ENCODE measurements at regions not wholly inside any gene's neighbourhood (a gene's known extent, or its start where the extent isn't known, plus 50 kb on each side); places are given as distances from the start of the nearest gene placed in this dataset.

DNA sequence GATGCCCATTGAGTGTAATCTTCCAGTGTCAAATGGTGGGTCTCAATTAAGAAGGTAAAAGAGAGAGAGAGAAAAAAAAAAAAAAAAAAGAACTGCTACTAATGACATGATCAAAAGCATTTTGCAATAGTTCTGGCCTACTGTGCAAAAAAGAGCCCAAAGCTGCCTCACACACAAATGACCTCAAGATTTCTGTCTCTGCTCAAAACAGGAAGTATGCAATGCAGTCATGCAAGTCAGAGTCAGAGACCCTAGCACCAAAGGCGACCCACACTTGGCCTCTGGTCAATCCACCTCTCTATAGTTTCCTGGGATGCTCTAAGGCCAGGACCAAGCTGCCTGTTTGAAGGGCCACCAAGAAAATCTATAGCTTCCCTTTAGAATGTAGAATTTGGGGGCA lies 323.5 kb downstream of the VPS13C start:
- DNase-seq = no peak

DNA sequence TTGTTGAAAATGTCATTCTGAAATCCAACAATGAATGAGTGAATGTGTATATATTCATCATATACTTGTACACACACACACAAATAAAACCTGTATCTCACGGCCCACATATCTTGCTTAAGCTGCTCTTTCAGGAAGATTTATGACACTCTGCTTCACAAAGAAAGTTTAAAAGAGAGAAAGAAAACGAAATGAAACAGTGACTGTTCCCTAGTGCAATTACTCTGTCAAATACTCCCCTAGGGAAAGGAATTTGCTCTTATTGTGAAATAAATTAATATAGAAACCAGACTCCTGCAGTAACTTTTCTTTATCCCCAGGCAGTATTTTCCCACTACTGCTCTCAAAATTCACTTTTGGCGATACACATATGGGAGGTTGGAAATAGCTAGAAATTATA lies 329.1 kb downstream of the VPS13C start:
- no peak for DNase-seq

DNA sequence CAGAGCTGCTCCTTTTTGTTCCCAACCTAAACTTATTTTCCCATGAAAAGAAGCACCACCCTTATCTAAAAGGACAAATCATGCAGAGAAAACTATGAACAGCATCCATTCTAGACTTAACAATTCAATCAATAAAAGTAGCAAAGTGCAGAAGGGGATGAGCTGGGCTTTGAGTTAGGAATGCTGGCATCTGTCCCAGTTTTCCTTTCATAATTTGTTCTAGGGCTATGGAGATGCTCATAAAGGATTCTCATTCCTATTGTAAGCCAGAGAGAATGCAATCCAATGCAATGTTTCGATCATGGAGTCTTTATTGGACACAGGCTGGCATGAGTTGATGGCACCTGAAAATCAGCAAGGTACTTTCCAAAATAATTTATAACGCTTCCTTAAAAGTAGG lies 330.6 kb downstream of the VPS13C start:
- DNase-seq = no peak

DNA sequence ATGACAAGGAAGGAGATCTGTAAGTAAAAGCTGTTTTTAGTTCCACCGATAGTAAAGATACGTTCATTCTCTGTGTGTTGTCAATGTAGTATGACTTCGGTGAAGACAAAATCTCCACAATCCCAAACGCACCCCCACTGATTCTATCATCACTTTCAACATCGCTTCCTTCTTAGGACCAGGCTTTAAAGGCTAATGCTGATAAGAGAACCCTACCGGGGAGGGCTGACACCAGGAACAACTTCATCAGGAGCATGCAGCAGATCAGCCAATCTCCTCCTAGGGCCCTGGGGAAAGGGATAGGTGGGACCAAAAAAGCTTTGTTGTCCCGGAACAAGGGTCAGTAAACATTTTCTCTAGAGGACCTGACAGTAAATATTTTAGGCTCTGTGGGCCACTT lies 334.1 kb downstream of the VPS13C start:
- no peak for DNase-seq

DNA sequence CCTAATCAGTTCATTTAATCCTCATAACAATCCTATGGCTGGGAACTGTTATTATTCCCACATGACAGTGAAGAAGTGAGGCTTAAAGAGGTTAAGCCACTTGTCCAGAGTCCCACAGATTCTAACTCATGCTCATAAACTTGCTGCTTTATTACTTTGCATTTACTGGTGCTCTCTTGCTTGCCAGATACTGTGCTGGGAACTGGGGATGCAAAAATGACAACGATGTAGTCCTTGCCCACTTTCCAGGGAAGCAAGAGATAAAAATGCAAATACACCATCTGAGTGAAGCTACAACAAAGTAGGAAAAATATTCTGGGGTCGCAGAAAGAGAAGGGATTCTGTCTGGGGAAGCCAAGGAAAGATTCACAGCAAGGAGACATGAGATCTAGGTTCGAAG lies 335.0 kb downstream of the VPS13C start:
- no peak for DNase-seq

DNA sequence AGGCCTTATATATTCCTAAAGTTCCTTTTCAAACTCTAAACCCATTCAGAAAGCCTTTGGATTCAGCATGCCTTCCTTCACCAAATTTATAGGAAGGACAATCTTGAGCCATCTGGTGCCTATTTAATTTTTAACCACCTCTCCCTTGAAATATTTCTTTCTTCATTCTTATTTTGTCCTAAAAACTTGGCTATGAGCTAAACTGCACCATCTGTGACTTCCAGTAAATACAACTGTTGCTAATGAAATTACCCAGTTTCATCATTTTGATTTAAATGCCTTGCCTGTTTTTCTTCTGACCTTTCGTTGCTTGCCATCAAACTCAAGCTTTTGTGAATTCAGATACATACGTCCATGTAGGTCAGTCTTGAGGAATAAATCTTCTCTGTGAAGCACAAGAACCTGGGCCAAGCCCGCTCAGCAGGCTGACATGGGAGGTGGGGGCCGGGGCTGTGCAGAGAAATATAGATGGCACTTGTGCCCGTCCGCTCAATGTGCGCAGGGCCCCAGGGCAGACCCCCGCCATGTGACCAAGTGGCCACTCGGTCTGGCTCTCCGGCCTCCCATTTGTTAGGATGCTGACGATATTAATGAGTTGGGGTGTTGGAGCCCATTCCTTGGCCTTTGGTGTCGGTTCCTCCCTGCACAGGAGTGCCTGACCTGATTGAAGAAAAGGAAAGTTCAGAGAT lies 335.9 kb downstream of the VPS13C start:
- DNase-seq = no peak

DNA sequence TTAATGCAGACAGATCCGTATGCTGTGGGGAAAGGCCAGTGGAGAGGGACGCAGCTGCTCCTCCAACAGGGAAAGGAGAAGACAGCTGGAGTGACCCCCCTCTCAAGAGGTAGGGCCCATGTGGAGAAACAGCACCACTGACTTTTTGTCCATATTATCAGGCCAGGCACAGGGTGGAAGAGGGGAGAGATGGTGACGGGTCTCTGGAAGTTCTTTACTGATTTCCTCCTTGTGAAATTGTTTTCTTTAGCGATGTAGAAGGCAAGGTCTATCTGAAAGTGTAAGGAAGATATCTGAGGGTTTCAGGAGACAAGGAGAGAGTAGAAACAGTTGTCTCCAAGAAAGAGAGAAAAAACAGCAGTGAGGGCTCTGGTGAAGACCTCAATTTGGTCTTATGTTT lies 338.8 kb downstream of the VPS13C start:
- DNase-seq = no peak

DNA sequence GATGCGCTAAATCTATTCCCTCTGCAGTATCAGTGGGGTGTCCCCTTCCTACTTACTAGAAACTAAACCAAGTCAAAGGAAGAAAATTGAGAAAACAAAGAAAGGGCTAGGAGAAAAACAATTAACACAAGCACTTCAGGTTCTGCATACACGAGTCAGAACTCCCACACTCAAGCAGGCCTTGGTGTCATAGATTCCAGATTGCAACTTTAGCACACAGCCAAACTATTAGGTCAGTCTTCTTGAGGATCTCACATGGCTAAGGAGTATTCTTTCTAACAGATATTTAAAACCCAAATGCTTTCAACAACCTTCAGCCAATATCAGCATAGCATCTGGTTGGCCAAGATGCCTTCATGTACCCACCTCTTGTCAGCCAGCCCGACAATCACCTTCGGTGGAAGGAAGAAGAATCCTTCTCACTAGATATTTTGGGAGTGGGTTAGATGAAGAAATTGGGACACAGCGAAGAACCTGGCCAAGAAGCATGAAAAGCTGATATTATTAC lies 340.0 kb downstream of the VPS13C start:
- DNase-seq = no peak

DNA sequence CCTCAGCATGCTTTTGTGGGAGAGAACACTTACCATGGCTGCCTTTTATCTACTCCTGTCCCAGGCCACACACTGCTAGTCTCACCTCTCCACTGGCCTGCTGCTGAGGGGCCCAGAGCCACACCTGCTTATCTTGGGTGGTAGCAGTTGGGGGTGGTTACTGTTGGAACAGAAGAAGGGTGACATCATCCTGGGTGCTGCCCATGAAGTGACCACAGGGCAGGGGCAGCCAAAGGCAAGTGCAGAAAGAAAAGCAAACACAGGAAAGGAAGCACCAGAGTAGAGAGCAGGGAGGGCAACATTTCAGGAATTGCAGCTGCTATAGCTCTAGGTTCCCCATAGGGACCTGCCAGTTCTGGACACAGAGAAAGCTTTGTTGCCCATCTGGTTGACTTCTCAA lies 345.2 kb downstream of the VPS13C start:
- no peak for DNase-seq

DNA sequence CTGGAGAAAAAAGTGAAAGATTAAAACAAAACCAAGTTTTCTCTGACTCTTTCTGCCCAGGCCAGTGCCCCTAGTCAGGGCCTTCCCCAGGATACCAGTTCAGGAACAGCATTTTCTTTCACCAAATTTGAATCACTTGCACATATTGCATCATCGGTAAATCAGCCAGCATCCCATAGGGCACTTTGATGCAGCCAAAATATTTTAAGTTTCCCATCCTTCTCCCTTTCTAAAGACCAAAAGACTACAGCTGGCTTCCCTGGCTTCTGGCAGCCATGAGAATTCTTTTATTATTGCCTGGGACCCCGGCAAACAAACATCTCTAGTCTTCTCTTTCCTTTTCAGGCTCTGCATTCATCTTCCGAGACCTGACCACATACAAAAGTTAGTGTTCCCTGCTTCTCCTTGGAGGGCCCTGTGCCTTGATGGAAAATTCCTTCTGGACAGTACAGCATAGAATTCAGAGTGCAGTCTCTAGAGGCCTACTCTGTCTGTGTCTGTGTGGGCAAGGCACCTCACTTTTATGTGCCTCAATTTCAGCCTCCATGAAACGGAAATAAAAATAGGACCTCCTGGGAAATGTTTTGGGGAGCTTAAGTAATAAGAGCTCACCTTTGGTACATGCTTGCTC lies 348.0 kb downstream of the VPS13C start:
- DNase-seq = no peak

DNA sequence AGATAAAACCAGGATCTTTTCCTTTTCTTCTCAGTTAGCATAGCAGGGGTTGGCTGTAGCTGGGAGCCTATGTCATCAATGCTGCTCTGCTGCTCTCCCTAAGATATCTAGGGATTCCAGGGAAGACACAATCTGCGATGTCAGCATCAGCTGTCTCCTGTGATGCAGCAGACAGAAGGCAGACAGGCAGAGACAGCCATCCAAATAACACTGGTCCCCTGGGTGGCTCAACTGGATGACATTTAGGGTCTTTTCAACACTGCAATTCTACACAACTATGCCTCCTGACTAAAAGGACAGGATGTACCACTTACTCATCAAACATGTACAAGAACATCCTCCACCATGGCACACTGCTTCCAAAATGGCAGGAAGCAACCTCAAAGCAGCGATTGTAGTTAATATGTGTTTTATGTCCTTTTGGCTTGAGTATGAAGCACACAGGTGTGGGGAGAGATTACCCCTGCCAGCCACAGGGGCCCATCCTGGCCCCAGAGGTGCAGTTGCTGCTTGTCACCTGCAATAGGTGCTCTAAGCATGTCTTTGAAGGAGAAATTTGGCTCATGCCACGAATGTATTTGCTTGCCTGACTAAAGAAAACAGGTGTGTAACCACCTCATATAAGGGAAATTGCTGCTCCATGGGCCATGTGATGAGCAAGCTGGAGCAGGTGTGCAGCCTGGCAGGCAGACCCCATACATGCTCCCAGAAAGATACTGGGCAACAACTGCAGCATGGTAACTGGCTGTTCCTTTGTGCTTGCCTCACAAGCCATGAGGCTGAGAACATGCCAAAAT lies 357.8 kb downstream of the VPS13C start:
- no peak for DNase-seq

DNA sequence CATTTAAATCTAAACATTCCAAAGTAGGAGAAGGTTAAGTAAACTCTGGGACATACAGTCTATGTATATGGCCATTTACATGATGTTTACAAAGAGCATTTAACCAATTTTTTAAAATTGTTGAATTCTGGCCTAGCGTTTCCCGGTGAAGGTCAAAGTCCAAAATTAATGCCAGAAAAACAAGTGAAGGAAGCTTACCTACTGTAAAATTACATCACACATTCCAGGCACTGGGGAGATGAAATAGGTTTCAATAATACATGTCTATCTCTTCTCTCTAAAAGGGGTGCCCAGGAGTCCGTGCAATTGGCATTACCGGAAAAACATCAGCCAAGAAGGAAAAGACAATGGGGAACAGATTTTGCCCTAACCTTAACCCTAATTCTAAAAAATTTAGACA lies 358.8 kb downstream of the VPS13C start:
- DNase-seq = no peak

DNA sequence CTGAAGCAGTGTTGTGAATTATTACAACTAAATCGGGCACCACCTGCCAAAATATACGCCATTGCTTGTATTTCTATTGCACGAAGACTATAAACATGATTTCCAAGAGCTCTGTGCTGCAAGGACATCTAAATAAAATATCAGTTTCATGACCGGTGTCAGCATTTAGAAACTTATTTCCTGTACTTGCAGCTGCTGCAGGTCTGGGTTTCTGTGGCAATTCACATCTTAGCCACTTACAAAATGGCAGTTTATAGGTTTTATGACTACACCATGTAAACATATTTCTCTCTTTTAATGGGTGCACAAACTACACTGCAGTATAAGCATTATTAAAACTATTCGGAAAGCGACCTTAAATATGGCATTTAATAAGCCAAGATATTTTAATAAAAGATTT lies 359.4 kb downstream of the VPS13C start:
- DNase-seq = no peak

DNA sequence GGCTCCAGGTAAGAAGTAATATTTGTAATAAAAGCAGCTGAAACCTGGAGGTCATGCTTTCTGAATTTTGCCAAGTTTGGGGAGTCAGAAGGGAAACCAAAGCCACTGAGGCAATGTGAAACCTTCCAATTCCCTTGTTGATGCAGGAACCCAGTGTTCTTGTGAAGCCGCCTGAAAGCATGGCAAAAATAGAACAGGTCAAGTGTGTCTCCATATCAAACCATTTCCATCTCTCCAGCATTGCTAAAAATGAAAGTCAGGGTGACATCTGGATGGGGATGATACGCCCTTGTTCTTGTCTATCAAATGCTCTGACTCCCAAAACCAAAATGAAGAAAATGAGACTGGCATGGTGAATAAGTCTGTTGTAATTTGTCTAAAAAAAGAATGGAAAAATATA lies 362.5 kb downstream of the VPS13C start:
- no peak for DNase-seq

DNA sequence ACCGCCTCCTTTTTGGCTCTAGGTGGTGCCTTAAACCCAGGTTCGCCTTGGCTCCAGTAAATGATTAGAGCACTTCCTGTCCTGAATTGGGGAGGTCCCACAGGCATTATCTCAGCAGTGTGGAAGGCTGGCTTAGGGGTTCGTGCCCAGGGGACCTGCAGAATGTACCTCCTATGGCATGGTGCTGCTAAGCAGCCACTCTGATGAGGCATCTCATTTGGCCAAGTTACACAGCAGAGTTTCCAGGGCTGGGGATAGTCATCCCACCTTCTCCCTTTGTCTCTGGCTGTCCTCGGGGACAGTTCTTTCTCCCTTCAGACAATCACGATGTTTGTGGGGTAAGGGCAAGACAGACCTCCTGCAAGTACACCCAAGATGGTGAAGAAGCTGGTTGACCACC lies 371.2 kb downstream of the VPS13C start:
- no peak for DNase-seq

DNA sequence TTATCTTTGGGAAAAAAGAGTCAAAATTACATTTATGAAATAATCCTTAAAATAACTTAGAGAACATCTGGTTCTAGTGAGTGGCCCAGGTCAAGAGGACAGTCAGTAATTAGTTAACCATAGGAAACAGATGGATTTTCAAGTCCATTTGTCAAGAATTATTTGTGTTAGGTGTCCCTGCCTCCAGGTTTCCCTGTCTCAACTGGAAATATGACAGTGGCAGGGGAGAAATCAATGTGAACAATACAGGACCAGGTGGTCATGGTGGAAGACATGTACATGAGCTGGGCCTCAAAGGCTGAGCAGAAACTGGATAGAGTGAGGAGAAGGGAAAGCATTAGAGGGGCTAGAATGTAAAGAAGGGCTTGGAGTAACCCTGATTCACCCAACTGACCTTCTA lies 372.6 kb downstream of the VPS13C start:
- DNase-seq = no peak

DNA sequence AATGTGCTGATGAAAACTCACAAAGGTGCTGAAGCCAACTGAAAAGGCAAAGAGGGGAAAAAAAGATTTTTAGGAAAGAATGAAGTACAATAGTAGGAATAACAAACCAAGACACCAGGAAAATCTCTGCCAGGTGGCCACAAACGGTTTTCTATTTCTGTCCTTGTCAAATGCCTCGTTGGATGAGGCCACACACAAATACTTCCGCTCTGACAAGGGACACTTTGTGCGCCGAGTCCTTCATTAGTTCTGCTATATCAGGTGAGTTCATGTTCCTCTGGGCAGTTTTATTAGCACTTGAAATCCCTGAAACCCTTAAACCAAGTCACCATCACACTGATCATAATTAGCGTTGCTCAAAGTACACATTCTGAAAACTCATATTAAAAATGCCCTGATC lies 373.1 kb downstream of the VPS13C start:
- DNase-seq = no peak

DNA sequence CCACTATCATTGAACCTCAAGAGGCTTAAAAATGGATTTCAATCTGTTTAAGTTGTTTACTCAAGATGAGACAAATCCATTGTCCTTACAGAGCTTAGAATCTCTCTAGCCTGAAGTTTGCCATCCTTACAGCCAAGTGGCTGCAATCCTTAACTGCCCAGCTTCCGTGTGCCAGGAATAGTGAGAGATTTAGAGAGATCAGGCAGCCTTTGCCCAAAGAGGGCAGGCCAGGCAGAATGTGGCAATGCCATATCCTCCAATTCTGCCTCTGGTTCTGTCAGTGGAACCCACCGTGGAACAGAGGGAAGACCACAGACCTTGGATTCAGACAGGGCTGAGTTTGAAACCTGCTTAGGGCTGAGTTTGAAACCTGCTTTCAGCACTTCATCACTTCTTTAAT lies 374.3 kb downstream of the VPS13C start:
- DNase-seq = no peak

DNA sequence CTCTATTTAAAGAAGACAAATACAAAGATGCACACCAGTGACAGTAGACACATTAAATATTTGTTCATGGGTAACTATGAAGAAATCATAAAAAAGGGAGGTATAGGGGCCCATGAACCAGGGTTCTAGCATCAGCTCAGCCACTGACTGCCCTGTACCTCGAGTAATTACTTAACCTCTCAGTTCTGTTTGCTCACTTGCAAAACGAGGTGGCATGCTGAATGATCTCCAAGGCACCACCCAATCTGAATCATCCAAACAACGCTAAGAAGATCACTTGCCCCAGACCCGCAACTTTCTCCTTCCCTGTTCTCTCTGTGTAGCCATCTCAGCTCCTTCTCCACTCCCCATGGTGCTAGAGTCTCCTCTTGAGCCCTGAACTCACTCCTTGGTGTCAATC lies 374.7 kb downstream of the VPS13C start:
- no peak for DNase-seq

DNA sequence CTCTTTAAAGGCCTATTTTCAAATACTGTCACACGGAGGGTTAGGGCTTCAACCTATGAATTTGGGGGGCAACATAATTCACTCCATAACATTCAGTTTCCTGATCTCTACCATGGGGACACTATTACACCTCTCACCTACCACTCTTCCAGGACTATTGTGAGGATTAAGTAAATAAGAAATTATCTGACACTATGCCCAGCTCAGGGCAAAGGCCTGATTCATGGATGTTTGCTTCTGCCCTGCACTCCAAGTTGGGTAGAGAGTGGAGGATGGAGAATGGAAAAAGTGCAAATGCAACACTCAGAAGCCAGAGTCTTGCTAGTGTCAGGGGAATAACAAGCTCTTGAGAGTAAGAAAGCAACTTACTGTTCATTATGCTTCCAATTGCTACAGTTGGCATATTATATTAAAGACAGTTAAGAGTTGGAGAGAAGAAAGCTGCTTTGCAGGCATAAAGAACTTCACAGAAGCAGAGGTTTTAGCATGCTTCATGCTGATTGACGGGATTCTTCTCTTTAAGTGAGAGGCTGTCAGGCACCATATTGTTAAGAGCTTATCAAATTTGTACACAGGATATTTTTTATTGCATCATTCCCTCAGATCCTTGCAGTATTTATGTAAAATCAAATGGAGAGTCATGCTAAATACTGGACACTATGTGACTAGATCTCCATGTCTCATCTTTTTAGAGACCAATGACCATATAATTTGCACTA lies 375.3 kb downstream of the VPS13C start:
- DNase-seq = no peak

DNA sequence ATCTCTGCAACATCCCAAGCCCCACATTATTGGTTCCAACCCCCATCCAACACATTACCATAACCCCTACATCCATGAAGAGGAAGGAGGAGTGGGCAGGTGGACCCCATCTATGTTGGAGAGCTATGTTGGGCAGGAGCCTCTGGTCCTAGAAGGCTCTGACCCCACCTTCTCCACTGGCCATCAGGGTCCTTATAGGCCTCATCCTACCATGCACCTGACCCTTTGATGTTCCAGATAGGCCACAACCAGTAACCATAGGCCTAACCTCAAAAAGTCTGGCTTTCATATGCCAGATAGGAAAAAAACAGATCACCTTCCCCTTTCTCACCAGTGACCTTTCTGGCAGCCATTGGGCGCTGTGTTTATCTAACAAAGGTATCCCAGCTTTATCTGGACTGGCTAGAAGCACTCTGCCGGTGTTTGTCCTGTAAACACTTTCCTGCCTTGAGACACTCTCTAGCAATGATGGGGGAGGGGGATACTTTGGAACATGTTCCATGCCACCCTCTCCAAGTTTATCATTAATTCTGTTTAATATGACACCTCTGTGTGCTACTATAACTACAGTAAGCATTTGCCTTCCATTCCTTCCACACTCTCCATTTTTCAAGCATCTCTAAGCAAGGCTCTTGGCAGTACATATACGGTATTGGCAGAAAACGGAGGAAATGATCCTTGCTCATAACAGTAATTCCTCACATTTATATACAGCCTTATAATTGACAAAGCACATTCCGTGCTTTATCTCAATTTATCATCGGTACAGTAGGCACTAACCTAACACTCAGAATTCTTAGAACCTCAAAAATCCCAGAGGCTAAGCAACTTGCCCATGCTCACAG lies 377.1 kb downstream of the VPS13C start:
- DNase-seq = no peak

DNA sequence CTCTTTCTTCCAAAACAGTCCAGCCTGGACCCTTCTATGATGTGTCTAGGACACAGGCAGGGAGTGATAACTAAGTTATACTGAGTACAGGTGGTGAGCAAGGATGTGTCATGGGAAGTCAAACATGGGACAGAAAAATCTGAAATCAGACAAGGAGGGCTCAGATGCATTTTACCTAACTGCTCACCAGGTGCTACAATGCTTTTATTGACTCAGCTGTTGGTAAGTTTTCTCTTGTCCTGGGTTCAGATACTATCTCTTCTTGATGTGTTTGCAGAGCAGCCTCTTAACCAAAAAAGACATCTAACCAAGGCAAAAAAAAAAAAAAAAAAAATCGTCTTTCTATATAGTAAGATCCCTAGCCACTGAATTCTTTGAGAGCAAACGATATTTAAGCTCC lies 378.6 kb downstream of the VPS13C start:
- no peak for DNase-seq

DNA sequence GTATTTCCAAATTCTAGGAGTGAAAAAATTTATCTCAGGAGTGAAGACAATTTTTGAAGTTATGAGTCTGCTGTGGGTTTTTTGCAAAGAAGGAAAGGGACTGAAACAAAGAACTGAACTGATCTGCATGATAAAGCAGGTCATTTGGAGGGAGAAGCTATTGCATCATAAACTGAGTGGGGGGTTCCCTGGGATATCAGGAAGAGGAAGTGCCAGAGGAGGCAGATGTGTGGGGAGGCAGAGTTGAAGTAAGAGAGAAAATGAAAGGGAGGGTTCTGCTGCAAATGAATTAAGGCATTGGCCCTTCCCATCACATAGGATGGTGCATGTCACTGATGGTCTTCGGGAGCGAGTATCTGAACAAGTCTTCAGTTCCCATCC lies 379.2 kb downstream of the VPS13C start:
- no peak for DNase-seq

Measured in left hindlimb (tissue), 1 donor.